Ectodermal cell (in vitro differentiated cells): ENCODE measurements at regions not wholly inside any gene's neighbourhood (a gene's known extent, or its start where the extent isn't known, plus 50 kb on each side); places are given as distances from the start of the nearest gene placed in this dataset.
"Not testable (repeated sequence)": the region's sequence is repeated elsewhere in the genome, so short reads cannot be mapped to it uniquely, and the experiment has no call there.

Source experiments
- H3K27ac ChIP-seq: 2 replicates; pipeline ENCODE4 v1.7.0; 2013; ENCODE audit warnings: mild to moderate bottlenecking, low read depth, low read length; ENCODE audit not compliant: insufficient read depth, poor library complexity, severe bottlenecking
- H3K27me3 ChIP-seq: 2 replicates; pipeline ENCODE4 v1.7.0; 2013; ENCODE audit warnings: mild to moderate bottlenecking, low read length; ENCODE audit not compliant: insufficient read depth, control insufficient read depth, poor library complexity, severe bottlenecking
- H3K36me3 ChIP-seq: one replicate; pipeline ENCODE4 v1.7.0; 2013; ENCODE audit warnings: low read length; ENCODE audit not compliant: control insufficient read depth, insufficient read depth
- H3K4me1 ChIP-seq: one replicate; pipeline ENCODE4 v1.7.0; 2013; ENCODE audit warnings: low read length; ENCODE audit not compliant: control insufficient read depth, insufficient read depth
- H3K4me3 ChIP-seq: 2 replicates; pipeline ENCODE4 v1.7.0; 2013; ENCODE audit warnings: low read depth, low read length, control low read depth; ENCODE audit not compliant: insufficient read depth
- H3K9me3 ChIP-seq: 2 replicates; pipeline ENCODE4 v1.7.0; 2013; ENCODE audit warnings: mild to moderate bottlenecking, low read length, moderate library complexity; ENCODE audit not compliant: control insufficient read depth
- WGBS, 2 experiments: methylation state at CpG; one replicate each; pipeline ENCODE4 v1.1.7; 2013; ENCODE audit warnings: missing lambda C conversion rate in 2 of 2; 5-methylcytosine and 5-hydroxymethylcytosine counted together

DNA sequence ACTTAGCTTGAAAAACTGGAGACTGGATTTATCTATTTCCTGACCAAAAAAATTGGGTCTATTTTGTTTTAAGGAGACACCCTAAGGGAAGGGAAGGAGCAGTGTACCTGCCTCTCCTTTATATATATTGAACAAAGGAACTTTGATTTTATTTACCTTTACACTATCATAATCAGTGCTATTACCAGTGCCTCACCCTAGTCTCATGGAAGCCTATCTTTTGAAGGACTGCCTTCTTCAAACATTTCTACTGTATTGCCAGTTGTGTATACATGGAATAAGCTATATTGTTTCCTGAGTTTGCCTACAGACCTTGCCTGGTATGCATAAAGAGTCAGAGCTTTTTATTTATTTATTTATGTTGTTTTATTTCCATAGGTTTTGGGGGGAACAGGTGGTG is 124.9 kb downstream of the UTRN start:
- Histone ChIP-seq H3K9me3 (no peaks in the 10 kb centered on the region), H3K27me3 (no peaks in the 10 kb centered on the region)

GRCh38 chr6:144410574-144410973 is 125.4 kb downstream of the UTRN start:
- WGBS, 2 experiments = 83 to 90% methylated on average over 1 to 2 of the region's 2 CpGs

More for the DNA sequence above, 124.9 kb downstream of the UTRN start:
- no peak overlapping the region for H3K27ac ChIP-seq
- no peak overlapping the region for H3K4me3 ChIP-seq
- no peaks in the 10 kb centered on the region for H3K4me1 ChIP-seq
- H3K36me3 ChIP-seq = no peaks in the 10 kb centered on the region

GRCh38 chr6:144411531-144412165 is 126.5 kb downstream of the UTRN start:
- 87 to 89% methylated on average over 4 to 5 of the region's 6 CpGs for WGBS, 2 experiments
- H3K4me3 ChIP-seq = no peak overlapping the region

More at GRCh38 chr6:144410574-144410973, 125.4 kb downstream of the UTRN start:
- not testable (repeated sequence) for H3K27ac ChIP-seq, H3K4me1 ChIP-seq, H3K4me3 ChIP-seq, H3K27me3 ChIP-seq, H3K36me3 ChIP-seq, H3K9me3 ChIP-seq

GRCh38 chr6:144413418-144413817 is 128.3 kb downstream of the UTRN start:
- 88 to 96% methylated on average over 4 of the region's 4 CpGs for WGBS, 2 experiments
- Histone ChIP-seq H3K9me3 (no peaks in the 10 kb centered on the region), H3K36me3 (no peaks in the 10 kb centered on the region)

More at GRCh38 chr6:144411531-144412165, 126.5 kb downstream of the UTRN start:
- no peaks in the 10 kb centered on the region for H3K36me3 ChIP-seq
- H3K4me1 ChIP-seq = no peaks in the 10 kb centered on the region
- H3K27ac ChIP-seq = no peak overlapping the region
- H3K27me3 ChIP-seq = no peaks in the 10 kb centered on the region
- H3K9me3 ChIP-seq = no peaks in the 10 kb centered on the region

DNA sequence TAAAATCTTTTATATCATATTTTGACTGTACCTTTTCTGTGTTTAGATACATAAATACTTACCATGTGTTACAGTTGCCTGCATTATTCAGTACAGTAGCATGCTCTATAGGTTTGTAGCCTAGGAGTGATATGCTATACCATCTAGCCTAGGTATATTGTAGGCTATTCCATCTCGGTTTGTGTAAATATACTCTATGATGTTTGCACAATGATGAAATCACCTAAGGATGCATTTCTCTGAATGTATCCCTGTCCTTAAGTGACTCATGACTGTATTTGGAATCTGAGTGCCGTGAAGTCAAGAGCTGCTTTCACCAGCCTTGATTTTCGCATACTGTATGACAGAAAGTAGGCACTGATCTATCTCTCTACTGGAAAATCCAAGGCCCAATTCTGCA is 129.9 kb downstream of the UTRN start:
- Histone ChIP-seq H3K27me3 (no peaks in the 10 kb centered on the region), H3K36me3 (no peaks in the 10 kb centered on the region), H3K9me3 (no peaks in the 10 kb centered on the region), H3K4me1 (no peaks in the 10 kb centered on the region), H3K27ac (no peak overlapping the region), H3K4me3 (no peak overlapping the region)
- WGBS, 2 experiments = 92 to 97% methylated on average over 3 of the region's 3 CpGs

More at GRCh38 chr6:144413418-144413817, 128.3 kb downstream of the UTRN start:
- no peak overlapping the region for H3K4me3 ChIP-seq
- H3K27me3 ChIP-seq = no peaks in the 10 kb centered on the region
- no peaks in the 10 kb centered on the region for H3K4me1 ChIP-seq
- H3K27ac ChIP-seq = no peak overlapping the region

DNA sequence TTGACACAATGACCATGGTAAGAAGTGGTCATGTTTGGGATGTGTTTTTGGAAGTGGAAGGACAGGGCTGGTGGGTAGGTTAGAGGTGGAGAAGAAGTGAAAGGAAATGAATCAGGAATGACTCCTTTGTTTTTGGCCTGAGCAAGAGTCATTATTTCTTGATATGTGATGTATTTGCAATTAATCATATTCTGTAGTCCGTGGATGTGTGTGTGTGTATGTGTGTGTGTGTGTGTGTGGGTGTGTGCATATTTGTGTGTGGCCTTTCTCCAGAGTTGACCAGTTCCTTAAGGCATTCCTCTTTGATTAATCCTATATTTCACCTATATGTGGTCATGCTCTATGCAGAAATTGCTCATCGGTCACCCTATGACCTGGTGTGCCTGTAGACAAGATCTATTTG is 130.7 kb downstream of the UTRN start:
- H3K4me3 ChIP-seq = no peak overlapping the region
- no peaks in the 10 kb centered on the region for H3K27me3 ChIP-seq
- H3K9me3 ChIP-seq = no peaks in the 10 kb centered on the region
- H3K36me3 ChIP-seq = no peaks in the 10 kb centered on the region
- WGBS, 2 experiments = 95 to 100% methylated on average over 1 to 2 of the region's 2 CpGs
- H3K27ac ChIP-seq = no peak overlapping the region
- H3K4me1 ChIP-seq = no peaks in the 10 kb centered on the region

- Histone ChIP-seq H3K27ac (no peak overlapping the region), H3K9me3 (no peaks in the 10 kb centered on the region), H3K27me3 (no peaks in the 10 kb centered on the region), H3K36me3 (no peaks in the 10 kb centered on the region), H3K4me3 (no peak overlapping the region), H3K4me1 (no peaks in the 10 kb centered on the region)
- 90 to 92% methylated on average over 4 of the region's 4 CpGs for WGBS, 2 experiments
Measured at GRCh38 chr6:144416244-144416643, 131.1 kb downstream of the UTRN start.

DNA sequence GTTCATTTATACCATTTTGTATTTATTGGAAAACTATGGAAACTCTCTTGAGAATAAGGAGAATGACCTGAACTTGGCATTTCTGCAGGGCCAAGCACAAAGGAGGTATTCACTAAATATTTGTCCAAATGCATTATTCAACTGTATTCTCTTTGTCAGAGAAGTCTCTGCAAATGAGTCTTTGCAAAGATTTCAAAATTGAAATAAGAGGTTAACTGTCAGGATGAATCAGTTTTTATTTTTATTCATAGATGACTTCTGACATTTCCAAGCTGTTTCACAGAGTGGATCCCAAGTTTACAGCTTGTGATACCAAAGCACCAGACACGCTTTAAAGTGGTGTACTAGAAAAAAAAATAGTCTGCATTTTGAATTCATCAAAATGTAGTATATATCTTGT is 131.6 kb downstream of the UTRN start:
- 100% methylated on average over 1 of the region's 1 CpG for WGBS, 2 experiments
- Histone ChIP-seq H3K27me3 (no peaks in the 10 kb centered on the region), H3K9me3 (no peaks in the 10 kb centered on the region), H3K27ac (no peak overlapping the region), H3K36me3 (no peaks in the 10 kb centered on the region), H3K4me1 (no peaks in the 10 kb centered on the region), H3K4me3 (no peak overlapping the region)

DNA sequence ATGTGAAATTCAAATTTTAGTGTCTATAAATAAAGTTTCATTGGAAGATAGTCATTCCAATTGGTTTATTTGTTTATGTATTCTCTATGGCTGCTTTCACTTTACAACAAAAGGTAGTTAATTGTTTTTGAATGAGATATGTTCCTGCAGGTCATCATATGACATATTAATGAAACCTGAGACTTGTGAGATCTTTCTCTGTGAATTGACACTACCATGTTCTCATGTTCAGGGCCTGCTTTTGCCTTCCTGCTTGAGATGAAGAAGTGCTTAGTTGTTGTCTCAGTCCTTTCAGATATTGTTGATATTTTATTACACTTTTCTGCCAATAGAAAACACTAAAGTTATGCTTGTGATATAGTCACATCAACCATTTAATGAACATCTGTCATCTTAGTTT is 132.5 kb downstream of the UTRN start:
- Histone ChIP-seq H3K4me3 (no peak overlapping the region), H3K4me1 (peaks cover under 1% of the 10 kb centered on the region), H3K9me3 (no peaks in the 10 kb centered on the region), H3K27me3 (no peaks in the 10 kb centered on the region), H3K36me3 (no peaks in the 10 kb centered on the region), H3K27ac (no peak overlapping the region)

GRCh38 chr6:144418959-144419545 is 133.9 kb downstream of the UTRN start:
- Histone ChIP-seq H3K4me1 (peaks cover 9% of the 10 kb centered on the region), H3K36me3 (no peaks in the 10 kb centered on the region), H3K9me3 (no peaks in the 10 kb centered on the region), H3K27me3 (no peaks in the 10 kb centered on the region), H3K4me3 (no peak overlapping the region), H3K27ac (no peak overlapping the region)
- 90 to 91% methylated on average over 5 to 6 of the region's 6 CpGs for WGBS, 2 experiments
